HK-2 (cell line): ENCODE measurements at regions not wholly inside any gene's neighbourhood (a gene's known extent, or its start where the extent isn't known, plus 50 kb on each side); places are given as distances from the start of the nearest gene placed in this dataset.
"Not testable (repeated sequence)": the region's sequence is repeated elsewhere in the genome, so short reads cannot be mapped to it uniquely, and the experiment has no call there.

Experiments used
- DNase-seq: peaks from one replicate; pipeline ENCODE4 v3.0.0-alpha.2; 2018; ENCODE audit not compliant: unreplicated experiment

DNA sequence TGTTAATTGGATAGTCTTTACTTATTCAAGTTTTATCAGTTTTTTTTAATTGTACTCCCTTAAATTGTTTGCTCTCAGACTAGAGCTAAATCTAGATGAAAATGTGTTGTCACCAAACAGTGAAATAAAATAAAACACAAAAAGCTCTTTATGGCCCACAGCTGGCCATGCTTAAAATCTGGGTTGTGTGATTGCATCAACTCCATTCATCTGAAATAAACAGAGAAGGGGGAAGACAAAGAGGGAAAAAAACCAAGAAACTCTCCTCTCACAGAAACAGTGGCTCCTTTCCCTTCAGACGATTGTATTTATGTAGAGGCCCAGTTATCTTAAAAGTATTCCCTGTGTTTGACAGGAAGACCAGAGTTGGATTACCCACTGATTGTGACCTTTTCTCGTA is 422.4 kb downstream of the IRX1 start:
- DNase-seq: no peak

DNA sequence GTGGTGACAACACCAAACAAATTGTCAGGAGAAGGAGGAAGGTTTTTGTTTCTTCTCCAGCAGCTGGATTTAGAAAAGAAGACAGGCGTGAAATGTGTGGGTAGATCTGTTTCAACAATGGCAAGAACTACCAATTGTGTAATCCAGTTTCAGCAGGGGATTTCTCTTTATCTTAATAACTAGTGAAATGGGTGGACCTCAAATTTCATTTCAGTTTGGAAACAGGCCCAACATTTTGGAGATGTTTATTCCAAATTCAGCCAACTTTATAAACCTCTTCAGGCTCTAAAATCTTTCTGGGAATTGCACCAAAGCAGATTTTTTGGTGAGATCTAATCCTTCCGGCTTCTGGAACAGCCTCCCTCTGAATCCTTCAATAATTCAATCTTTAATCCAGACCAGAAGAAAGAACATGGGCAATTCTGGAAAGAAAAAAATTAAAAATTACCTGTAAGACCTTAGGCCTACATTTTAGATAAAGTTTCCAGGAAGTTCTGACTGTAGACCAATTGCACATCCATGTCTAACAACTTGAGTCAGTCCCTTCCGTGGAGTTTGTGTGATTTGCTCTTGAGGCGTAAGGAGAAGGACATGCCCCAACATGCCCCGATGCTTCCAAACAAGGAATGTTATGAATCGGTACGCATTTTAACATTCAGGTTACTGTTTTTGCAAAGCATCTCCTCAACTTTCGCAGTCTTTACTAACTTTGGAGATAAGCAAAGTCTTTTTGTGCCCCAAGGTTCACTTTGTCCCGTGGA is 423.6 kb downstream of the IRX1 start:
- DNase-seq: no peak

DNA sequence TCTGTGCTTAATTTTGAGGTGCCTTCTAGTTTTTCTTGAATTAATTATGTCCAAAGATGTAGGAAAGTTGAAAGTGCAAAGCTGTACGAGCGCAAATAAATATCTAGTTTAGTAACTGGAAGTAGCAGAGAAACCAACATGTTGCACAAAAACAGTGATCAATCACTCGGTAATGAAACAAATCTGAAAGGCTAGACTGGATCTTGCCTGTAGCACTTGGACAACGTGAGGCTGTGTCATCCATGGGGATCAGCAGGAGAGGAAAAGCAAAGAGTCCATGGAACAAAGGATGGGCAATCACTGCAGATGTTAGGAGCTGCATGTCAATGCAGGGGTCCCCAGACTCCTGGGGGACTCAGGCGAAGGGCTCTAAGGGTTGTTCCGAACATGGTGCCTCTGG is 424.2 kb downstream of the IRX1 start:
- DNase-seq: no peak

DNA sequence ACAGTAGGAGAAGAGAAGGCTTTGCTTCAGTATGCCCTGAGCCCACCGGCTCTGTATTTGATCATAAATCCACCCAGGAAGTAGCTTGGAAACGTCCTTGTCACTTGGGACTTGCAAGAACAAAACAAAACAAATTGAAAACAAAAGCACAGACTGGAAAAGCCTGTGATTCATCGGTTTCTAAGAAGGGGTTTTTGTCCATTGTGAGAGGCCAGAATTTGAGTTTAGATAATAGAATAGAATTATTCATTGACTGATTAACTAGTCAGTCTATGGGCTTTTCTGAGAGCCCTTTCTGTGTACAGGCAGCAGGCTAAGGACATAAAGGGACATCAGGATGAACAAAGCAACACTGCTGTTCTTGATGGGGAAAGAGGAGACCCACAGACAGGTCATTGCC is 424.8 kb downstream of the IRX1 start:
- DNase-seq: no peak

DNA sequence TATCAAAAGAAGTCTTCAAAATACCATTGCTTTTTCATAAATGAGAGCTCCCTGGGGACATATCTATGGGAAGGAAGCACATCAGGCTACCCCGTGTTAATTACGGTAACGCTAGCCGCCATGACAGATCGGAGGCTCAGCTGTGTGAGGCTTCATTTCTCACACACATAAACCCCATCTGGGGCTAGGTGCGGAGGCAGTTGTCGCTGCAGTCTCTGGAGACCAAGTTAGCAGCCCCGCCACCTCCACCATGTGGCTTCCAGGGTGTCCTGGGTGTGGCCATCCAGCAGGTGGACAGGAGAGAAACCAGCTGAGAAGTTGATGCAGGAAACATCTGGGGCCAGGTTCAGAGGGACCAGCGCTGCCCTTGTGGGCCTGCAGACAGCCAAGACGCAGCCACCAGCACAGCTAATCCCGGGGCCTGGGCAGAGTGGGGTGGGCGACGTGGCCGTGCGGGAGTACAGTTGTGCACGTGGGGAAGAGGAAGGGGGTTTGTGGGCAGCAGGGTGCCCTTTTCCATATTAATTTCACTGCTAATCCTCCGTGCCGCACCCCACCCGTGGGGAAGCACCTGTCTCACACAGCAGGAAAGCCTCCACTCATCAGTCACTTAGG is 426.5 kb downstream of the IRX1 start:
- no peak for DNase-seq

DNA sequence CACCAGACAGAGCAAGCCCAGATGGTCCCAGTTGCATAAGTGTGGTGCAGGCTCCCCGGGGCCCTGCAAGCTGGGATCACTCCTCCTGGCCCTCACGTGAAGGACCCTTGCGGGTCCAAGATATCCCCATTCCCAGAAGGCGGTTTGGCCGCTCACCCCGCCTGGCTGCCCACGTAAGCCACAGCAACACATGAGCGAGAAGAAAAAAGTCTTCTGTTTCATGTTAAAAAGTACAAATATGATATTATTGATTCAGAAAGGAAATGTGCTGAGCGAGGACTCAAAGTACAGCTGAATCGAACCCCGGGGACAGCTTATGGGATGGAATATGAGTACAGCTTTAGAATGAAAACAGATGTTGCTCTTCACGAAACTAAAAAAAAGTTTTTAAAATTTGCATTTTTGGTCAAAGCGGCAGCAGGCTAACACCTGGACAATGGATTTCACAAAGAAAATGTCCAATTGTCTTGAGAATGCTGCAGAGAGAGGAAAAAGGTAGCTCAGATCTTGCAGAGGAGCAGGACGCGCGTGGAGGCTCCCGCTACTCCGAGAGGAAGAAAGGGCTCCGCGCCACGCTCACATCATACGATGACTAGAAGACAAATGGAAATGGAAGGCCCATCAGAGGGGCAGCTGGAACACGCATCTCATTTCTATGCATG is 427.6 kb downstream of the IRX1 start:
- no peak for DNase-seq

DNA sequence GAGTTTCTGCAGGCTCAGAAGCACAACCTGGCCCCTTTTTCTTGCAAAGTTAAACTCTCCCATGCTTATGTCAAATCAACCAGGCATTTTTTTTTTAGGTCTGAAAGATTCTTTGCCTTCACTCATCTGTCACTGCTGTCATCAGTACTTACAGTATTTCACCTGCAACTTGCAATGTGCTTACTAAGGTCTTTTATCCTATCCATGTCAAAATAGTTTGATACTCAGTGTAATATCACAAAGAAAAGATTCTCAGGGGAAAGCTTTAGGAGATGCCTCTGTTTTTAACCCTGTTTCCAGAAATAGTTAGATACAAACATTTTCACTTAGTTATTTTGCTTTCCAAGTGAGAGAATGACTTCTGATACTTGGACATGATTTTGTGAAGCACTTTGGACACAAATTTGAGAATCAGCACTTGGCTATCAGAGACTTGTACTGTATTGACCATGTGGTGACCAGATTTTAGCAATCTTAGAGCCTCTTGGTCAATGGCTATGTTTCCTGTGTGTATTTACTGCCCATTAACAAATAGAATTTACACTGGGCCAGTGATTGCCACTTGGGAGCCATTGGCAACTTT is 428.2 kb downstream of the IRX1 start:
- no peak for DNase-seq

DNA sequence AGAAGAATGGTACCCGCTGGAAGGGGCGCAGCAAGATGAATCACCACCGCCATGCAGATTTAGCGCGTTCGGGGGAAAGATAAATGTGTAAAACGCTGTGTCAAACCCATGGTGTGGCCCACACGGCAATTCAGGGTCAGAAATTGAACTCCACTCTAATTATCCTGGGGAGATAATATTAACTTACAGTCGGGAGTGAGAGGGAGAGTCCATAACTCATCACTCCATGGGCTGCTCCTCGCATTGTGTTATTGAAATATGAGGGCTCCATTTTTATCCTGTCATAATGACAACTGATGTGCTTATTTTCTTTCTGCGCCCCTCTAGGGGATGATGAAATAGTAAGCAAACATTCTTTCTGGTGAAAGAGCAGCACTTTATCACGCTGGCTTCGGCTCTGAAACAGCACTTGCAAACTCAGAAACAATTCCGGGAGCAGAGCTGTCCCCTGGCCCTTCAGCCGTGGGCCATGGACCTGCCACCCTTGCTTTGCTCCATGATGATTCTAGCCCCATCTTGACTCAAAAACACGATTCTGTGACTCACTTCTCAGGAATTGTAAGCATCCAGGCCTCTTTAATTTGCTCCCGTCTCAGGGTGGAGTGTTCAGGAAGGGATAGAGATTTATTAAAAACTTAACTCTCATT is 431.6 kb downstream of the IRX1 start:
- no peak for DNase-seq

DNA sequence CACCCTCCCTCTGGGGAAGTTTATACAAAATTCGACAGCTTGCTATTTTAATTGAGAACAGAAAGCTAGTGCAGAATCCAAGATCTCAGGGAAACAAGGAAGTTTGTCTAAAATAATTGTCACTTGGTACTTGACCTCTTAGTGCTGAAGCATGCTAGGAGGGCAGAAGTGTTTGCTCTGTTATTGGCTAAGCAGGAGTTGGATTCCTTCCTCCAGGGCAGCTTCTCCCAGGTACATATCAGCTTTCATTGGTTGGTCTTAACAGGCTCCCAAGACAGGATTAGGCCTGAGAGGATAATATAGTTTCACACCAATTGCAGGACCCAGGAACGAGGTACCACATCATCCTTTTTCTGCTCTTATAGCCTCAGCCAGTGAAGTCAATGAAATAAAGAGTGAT is 432.8 kb downstream of the IRX1 start:
- DNase-seq: no peak

DNA sequence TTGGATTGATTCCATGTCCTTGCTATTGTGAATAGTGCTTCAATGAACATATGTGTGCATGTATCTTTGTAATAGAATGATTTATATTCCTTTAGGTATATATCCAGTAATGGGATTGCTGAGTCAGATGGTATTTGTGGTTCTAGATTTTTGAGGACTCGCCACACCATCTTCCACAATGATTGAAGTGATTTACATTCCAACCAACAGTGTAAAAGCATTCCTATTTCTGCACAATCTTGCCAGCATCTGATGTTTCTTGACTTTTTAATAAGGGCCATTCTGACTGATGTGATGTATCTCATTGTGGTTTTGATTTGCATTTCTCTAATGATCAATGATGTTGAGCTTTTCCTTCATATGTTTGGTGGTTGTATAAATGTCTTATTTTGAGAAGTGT is 437.9 kb downstream of the IRX1 start:
- not testable (repeated sequence) for DNase-seq

DNA sequence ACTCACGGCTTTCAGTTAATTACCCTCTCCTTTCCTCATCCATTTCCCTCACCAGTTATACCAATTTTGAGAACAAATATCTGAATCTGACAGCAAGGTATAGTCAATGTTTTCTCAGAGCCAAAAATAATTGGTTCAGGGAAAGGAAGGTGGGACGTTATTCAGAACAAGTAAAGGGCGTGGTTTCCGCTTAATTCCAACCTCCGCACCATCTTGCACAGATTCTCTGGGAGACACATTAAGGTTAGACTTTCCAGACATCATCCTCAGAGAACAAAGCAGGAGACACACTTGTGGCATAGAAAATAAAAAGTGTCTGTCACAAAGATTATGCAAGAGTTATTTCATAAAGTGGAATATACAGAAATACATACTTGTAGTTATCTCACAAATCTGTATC is 441.2 kb downstream of the IRX1 start:
- no peak for DNase-seq

DNA sequence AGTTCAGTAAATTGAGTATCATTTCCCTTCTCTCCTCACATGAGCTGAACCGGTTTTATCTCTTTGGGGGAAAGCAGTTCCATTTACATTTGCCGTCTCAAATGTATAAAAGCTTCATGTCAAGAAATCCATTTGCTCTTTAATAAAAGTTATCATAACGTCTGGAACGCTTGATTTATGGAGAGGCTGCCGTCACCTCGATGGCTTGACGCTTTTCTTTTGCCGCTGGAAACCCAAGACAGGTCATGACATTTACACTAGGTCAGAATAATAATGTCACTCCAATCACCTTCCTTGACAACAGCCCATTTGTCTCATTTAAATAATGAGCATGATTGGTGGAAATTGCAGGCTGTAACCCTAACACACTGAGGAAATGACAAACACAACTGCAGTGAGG is 443.4 kb downstream of the IRX1 start:
- no peak for DNase-seq

DNA sequence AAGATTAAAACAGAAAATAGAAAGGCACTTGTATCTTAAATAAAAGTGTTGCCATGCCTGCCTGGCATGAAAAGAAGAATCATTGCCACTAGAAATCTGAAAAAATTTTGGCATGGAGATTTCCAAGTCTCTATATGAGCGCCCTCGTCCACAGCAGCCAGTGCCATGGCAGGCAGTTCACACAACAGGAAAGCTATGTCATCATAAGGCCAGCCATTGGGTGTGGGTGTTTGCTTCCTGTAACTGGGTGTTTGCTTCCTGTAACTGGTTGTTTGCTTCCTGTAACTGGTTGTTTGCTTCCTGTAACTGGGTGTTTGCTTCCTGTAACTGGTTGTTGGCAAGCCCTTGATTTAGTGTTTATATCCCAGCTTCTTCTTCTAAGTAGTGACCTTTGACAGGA is 446.7 kb downstream of the IRX1 start:
- DNase-seq: no peak

DNA sequence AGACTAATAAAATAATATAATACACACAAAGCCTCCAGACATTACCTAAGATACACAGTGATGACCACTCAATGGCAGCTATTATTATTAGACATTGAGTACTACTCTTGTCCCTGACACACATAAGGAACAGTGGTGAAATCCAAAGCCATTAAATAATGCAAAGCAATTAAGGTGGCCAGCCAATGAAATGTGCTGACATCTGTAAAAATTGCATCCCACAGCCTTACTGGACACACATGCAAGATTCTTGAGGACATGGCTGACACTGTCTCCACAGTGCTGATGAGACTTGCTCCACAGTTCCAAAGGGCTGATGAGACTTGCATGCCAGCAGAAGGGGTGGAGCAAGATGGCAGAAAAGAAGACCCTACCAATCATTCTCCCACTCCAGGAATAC is 447.5 kb downstream of the IRX1 start:
- no peak for DNase-seq

DNA sequence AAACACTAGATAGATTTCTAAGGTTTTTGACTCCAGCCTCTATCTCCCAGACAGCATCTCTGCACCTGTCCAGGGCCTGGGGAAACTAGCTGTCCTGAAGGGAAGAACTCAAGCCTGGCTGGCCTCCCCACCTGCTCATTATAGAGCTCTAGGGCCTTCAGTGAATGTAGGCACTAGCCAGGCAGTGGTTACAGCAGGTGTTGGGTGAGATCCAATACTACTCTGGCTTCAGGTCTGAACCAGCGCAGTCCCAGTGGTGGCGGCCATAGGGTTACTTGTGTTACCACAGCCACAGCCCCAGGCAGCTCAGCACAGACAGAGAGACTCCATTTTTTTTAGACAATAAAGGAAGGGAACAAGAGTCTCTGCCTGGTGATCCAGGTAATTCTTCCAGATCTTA is 449.2 kb downstream of the IRX1 start:
- DNase-seq: no peak

DNA sequence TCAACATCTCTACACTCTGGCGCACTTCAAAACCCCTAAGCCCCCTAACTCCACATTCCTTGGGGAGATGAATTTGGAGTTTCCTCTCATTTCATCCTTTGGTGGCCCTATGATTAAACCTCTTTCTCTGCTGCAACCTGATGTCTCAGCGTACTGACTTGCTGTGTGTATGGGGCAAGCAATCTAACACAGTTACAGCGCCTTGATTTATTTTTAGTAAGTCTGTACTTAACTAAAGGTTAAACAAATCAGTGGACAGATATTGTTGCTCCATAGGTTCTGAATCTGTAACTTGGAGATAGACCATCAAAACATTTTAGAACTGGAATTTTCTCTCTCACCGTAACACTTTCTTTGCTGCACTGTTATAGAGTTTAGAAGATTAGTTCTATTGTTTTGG is 452.8 kb downstream of the IRX1 start:
- no peak for DNase-seq

DNA sequence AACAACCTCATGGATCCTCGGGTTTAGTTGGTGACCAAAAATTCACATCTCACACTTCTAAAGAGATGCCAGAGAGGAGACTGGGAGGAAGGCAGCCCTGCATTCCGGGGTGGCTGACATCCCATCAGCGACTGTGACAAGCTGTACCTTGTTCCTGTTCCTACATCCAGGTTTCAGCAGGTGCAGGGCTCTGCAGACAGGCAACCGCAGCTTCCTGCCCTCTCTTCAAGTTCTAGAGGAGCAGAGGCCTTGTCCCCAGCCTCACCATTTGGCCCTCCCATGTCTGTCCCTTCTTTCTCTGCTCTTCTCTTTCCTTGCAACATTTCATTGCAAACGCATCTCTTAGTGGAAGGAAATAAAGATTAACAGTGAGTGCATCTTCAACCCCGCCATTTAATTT is 454.6 kb downstream of the IRX1 start:
- no peak for DNase-seq

DNA sequence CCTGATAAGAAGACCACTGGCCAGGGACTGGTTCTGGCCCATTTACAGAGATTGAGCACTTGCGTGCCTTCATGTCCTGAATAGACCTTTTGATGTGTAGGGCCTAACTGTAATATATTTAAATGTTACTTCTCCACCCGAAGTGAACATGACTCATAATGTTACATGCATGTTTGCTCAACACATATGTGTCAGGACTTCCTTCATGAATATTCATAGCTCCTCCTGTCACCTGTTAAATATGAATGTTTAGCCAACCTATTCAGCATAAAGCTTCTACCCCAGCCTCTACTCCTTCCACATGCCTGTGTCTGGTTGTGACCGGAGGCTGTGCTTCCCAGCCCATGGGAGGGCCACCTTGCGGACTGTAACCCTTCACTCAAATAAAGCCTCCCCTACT is 457.5 kb downstream of the IRX1 start:
- no peak for DNase-seq

DNA sequence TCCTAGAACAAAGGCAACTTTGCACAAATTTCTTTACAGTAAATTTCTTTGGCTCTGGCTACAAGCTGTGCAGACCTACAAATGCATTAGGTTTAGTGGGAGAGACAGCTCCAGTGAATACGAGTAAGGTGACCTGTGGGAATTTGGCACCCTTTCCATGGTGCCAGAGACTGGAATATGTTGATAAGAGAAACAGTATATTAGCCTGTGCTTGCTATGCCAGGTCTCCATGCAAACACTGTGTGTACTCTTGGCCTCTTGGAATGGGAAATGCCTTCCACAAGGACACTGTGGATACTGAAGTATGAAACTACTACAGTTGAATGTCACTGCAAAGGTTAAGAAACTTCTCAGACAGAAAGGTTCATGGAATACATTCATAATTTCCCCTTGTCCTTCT is 458.5 kb downstream of the IRX1 start:
- no peak for DNase-seq

DNA sequence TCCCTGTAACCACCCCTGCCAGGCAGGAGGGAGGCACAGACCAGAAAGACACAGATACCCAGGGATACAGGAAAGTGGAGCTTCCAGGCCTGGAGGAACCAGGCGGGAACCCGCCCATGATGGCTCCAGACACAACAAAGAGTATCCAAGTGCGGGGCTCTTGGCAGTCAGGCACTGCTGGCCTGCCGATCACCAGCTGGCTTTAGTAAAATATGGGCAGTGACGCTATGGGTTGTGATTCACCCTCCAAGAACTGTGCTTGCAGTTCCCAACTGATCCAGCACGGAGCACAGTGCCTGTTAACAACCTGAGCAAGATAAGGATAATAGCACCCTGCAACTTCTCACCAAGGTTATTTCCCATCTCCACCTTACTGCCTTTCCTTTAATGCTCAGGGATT is 463.3 kb downstream of the IRX1 start:
- DNase-seq: no peak

DNA sequence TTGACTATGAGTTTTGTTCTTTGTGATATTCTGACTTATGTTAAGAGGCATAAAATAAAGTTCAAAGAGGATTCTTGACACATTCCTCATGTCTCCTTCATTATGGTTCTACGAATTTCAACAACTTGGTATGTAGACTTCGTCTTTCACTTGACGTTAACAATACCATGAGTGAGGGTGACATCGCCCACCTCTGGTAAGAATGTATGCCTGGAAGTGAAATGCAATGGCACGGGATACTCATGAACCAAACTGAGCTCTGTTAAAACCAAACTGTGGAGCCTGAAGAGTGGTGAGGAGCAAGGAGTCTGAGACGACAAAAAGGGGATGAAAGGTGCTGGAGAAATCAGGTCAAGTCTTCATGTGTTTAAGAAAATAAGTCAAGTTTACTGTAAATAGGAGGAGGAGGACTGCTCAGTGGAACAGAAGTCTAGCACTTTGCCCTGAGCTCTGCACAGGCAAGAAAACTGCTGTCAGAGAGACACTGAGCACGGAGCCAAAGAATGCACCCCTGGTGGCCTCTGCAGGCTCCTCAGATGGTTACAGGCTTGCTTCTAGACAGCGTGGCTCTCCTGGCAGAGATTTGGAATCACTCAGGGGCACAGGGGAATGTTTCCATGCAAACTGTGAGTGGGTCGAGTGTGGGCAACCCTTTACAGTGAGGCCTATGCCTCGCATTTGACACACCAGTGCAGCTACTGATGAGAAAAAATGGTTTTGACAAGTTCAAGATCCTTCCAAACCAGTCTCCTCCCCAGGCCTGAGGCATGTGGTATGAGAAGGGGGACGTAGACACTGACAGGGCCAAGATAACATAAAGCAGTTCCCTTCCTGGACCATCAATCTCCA is 470.1 kb downstream of the IRX1 start:
- no peak for DNase-seq

DNA sequence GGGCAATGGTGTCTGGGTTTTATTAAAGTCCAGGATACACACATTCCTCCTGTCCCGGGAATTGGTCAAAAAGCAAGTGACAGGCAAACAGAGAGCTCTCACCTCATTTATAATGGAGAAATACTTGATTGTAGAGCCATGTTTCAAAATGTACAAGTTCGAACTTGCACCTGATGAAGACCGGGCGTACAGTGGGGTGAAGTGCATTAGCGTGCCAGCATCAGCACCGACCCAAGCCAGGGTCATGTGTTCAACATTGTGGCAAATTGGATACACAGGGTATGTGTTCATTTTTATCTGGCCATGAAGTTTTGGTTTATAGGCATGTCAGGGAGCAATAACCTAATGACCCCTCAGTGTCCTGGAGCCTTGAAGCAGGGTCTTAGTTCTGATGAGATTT is 472.5 kb downstream of the IRX1 start:
- no peak for DNase-seq
